NT2/D1 (cell line): ENCODE measurements at regions not wholly inside any gene's neighbourhood (a gene's known extent, or its start where the extent isn't known, plus 50 kb on each side); places are given as distances from the start of the nearest gene placed in this dataset.

ENCODE experiments used
- YY1 ChIP-seq: IDR thresholded peaks from 2 replicates; pipeline ENCODE4 v1.6.1; 2011; ENCODE audit not compliant: insufficient read length, insufficient read depth
- ZNF274 ChIP-seq: IDR thresholded peaks from 2 replicates; pipeline ENCODE4 v1.6.1; 2011; ENCODE audit warnings: mild to moderate bottlenecking, low read depth, low read length

GRCh38 chr7:19203686-19204085 lies 58.5 kb upstream of the FERD3L start:
- TF ChIP-seq ZNF274 (no peak), YY1 (no peak)
